IPS-NIHi7 (cell line): ENCODE measurements at regions not wholly inside any gene's neighbourhood (a gene's known extent, or its start where the extent isn't known, plus 50 kb on each side); places are given as distances from the start of the nearest gene placed in this dataset.
"Not testable (repeated sequence)": the region's sequence is repeated elsewhere in the genome, so short reads cannot be mapped to it uniquely, and the experiment has no call there.

Experiments used
- DNase-seq: peaks from one replicate; pipeline ENCODE4 v3.0.0; 2012; ENCODE audit warnings: mixed read lengths; ENCODE audit errors: extremely low spot score

GRCh38 chr12:75760573-75761294, 249.3 kb upstream of the KRR1 start:
- DNase-seq = no peak

DNA sequence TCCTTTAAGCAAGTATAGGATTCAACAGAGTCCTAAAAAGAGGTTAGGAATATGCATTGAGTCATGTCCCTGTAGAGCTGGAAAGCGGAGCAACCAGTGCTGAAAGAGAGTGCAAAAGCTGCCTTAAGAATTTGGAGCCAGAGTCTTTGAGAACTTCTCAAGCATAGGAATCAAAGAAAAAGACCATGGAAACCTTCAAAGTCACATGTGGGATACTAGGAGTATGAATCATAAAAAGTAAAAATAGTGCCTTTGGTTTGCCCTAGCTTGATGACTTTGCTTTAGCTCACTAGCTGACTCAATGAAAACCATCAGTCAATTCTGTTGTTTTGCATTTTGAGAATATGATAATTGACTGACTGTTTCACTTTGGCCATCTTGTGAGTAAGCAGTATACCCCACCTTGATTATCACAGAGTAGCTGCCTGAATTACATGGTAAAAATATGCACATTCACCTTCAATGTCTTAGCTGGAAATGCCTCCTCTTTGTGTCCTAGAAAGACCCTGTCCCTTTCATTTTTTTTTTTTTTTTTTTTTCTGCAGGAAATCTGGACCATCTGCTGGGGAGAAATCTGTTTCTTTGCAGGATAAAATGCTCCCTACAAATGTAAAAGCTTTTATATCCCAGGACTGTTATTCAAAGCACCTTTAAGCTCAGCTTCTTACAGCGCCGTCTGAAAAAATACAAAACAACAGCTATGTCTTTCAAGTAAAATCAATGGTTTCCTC, 248.6 kb upstream of the KRR1 start:
- DNase-seq = no peak

DNA sequence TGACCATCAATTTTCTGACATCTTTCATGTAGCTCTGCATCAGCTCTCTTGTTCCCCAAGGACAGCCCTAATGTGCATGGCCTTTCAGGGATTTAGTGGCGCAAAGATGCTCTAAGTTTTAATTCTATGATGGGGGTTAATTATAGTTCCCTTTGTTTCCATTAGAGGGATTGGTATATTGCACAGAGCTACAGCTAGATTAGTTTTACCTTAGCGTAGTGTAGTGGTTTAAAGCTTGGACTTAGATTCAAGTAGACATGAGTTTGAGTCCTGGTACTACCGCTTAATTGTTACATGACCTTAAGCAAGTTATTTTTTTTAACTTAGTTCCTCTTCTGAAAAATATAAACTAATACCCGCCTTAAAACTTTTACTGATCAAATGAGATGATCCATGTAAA, 247.8 kb upstream of the KRR1 start:
- DNase-seq = no peak

DNA sequence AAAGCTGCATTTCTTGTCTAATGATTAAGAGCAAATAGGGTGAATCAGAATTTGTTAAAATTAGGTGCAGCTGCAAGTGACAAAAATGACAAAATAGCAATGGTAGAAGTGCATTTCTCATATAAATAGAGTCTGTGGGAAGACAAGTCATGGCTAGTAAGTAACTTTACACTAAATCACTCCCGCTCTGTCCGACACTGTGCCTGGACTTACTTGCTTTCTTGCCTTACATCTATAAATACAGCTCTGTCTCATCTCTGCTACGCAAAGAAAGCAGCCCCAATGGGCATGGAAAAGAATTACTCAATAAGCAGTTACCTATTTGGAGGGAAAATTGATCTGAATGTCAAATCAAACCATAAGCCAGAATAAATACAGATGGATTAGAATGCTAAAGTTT, 245.4 kb upstream of the KRR1 start:
- DNase-seq = no peak

GRCh38 chr12:75756111-75756510, 244.7 kb upstream of the KRR1 start:
- DNase-seq = no peak

GRCh38 chr12:75754698-75755097, 243.3 kb upstream of the KRR1 start:
- no peak for DNase-seq

DNA sequence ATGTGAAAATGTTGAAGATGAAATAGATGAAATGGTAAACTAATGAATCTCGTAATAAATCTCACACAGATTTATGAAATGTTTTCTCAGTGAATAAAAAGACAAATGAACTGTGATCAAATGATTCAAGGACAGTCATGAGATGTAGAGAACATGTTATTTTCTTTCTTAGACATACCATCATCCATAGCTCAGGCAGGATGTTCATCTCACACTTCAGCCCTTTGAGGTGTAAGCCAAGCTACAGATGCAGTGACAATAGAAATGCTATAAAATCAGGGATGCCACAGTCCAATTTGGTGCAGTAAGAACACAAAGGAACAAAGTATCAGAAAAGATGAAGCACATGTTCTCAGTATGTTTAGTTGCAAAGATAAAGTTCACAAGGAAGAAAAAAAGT, 242.7 kb upstream of the KRR1 start:
- DNase-seq = no peak

DNA sequence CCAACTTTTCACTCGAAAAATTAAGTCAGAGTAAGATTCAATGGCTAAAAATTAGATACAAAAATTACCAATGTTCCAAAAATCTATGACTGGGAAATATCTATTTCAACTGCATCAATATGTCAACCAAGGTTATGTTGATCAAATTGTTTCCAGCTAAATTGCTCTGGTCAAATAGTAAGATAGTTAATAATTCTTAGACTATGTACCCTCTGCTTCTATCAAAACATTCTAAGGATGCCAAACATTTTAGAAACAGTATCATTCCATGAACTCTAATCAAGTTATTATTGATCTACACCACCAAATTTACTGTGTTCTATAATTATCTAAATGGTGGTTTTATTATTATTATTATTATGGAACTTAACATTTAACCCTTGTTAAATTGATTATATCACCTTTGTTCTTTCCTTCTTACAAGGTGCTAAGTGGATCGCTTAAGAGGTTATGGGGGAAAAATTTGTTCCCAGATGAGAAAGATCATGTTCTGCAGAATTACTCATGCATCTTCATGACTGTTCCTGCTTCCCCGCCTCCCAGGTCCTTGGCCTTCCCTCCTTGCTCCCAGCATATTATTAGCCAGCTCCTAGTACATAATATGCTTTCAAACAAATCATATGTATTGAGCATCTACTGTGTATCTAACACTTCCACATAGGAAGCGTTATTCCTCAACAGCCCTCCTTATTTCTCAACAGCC, 240.5 kb upstream of the KRR1 start:
- DNase-seq = no peak

DNA sequence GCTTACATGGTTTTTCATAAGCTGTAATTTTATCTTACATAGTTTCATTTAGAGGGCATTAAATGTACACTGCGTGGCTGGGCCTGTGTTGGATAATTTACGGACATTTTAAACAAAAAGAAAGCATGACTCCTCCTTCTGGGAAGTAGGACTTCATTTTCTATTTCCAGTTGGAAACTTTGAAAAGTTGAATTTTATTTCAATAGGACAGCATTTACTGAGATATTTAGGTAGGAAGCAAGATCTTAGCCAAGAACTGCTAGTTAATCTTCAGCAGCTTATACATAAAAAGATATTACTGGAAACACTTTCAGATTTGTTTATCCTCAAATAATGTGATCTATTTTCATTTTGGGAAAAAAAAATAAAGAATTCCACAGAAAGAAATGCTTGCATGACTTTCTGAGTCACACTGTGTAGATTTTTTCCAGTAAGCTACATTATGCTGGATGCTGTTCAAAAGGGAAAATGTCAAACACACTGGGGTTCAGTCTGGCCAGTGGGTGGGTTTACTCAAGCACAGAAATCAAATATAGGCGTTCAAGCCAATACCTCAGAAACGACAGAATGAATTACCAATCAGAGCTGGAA, 239.4 kb upstream of the KRR1 start:
- no peak for DNase-seq

- not testable (repeated sequence) for DNase-seq
Observed at GRCh38 chr12:75748990-75749389, 237.6 kb upstream of the KRR1 start.

DNA sequence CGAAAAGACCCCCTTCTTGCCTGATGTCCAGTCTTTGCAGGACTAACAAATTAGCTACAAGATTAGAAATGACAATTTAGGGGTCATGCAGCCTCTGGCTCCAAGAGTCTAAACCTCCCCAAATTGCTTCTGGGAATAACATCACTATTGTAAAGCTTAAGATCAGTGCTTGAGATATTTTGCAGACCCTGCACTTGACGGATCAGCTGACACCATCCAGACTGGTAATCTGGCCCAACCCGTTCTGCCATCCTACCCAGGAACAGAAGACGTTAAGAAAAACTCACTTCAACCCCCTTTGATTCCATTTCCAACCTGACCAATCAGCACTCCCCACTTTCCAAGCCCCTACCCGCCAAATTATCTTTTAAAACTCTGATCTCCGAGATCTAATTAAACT, 236.7 kb upstream of the KRR1 start:
- no peak for DNase-seq

GRCh38 chr12:75747572-75748021, 236.2 kb upstream of the KRR1 start:
- DNase-seq = no peak

- DNase-seq = no peak
Observed at GRCh38 chr12:75746621-75747020, 235.2 kb upstream of the KRR1 start.

DNA sequence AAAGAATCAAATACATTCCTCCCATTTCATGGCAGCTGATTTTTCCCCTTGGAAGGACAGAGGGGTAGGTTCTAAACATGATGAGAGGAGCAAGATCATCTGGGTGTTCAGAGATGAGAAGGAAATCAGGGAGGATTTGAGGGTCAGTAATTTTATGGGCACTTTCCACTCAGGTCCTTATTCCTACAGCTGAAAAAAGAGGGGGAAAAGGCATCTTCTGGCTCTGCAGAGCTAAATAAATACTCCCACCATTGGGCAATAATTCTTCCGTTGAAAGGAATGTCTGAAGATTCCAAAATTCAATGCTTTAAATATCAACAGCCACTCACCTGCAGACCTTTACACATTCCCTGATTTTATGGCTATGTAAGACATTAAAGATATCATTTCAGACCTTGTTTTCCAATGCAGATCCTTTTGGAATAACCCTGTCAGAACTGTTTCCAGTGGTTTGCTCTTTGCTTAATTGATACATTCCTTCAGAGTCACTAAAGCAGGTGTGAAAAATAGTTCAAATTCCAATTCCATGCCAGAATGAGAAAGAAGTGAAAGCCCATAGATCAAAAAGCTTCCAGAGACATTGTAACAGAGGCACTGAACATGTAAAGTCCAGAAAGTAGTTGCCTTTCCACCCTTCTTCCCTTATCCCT, 233.3 kb upstream of the KRR1 start:
- no peak for DNase-seq

- no peak for DNase-seq
Observed at GRCh38 chr12:75742961-75743360, 231.6 kb upstream of the KRR1 start.

- DNase-seq = no peak
Observed at GRCh38 chr12:75742048-75742447, 230.6 kb upstream of the KRR1 start.

- no peak for DNase-seq
Observed at GRCh38 chr12:75739912-75740311, 228.5 kb upstream of the KRR1 start.

- not testable (repeated sequence) for DNase-seq
Observed at GRCh38 chr12:75739098-75739497, 227.7 kb upstream of the KRR1 start.

- DNase-seq = no peak
Observed at GRCh38 chr12:75738486-75738885, 227.1 kb upstream of the KRR1 start.

- DNase-seq = no peak
Observed at GRCh38 chr12:75735853-75736252, 224.4 kb upstream of the KRR1 start.

GRCh38 chr12:75728826-75729225, 217.4 kb upstream of the KRR1 start:
- no peak for DNase-seq

DNA sequence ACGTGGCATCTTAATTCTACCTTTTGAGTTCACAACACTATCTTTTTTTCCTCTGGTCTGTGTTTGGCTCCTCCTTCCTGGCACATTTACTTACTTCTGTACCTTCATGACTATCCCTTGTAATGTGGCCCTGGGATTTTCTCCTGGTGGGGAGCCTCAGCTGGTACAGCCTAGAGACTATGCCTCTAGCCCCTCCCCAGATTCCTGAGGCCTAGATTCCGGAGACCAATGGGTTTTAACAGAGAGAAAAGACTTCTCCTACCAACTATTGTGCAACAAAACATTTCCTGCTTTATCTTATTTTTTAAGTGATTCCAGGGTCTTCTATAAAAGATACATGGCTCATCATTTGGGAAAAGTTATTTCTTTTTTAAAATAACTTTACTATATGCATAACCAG, 216.2 kb upstream of the KRR1 start:
- peak; percentile 48 for DNase-seq
